Lower lobe of right lung (tissue), 2 donors: ENCODE measurements at regions not wholly inside any gene's neighbourhood (a gene's known extent, or its start where the extent isn't known, plus 50 kb on each side); places are given as distances from the start of the nearest gene placed in this dataset.
"Not testable (repeated sequence)": the region's sequence is repeated elsewhere in the genome, so short reads cannot be mapped to it uniquely, and the experiment has no call there.

Experiments used
- ATAC-seq, 2 donors: fragments of 200-7000 bp; cut with Tn5 transposase; one replicate each; pipeline ENCODE4 v1.9.1; 2020 to 2022; ENCODE audit warnings: mild to moderate bottlenecking in 2 of 2, moderate library complexity in 2 of 2
- DNase-seq: peaks from one replicate; pipeline ENCODE4 v3.0.0-alpha.2; 2020
- H3K27ac ChIP-seq: fragments of 200-600 bp; one replicate; pipeline ENCODE4 v1.8.0; 2022
- H3K27me3 ChIP-seq: fragments of 200-600 bp; one replicate; pipeline ENCODE4 v1.8.0; 2022; ENCODE audit warnings: low read depth
- H3K36me3 ChIP-seq: fragments of 200-600 bp; one replicate; pipeline ENCODE4 v1.8.0; 2022; ENCODE audit warnings: mild to moderate bottlenecking
- H3K4me1 ChIP-seq: fragments of 200-600 bp; one replicate; pipeline ENCODE4 v1.8.0; 2022
- H3K4me3 ChIP-seq: fragments of 200-600 bp; one replicate; pipeline ENCODE4 v1.8.0; 2022; ENCODE audit warnings: mild to moderate bottlenecking
- H3K9me3 ChIP-seq: fragments of 200-600 bp; one replicate; pipeline ENCODE4 v1.8.0; 2022
- intact Hi-C: fragments of 100-400 bp; cut with DNase I; formaldehyde crosslinking; loops from one replicate; pipeline ENCODE4 v1.11.0; 2022
- TF ChIP-seq, protein P1 (sequence below): fragments of 200-600 bp; IDR thresholded peaks from one replicate; pipeline ENCODE4 v1.8.0; 2022; ENCODE audit warnings: antibody characterized with exemption, mild to moderate bottlenecking
- donor health status: DM: no; HTN: yes; CAD: no; lungs with severe emphysema.

DNA sequence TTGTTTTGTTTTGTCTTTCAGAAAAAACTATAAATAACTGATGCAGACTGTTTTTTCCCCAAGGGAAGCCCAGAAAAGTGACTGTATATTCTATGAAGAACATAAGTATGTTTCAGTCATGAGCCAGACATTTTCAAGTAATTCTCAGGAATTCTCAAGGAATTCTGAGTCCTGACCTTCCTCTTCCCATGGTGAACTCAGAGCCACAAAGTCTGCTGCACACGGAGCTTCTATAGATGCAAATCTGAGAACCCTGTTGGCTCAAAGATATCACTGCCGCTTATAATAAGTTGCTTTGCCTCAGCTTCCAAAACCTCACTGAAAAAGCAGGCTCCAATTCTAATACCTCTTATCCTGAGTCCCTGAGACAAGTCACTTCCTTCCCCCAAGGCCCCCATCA lies 418.5 kb upstream of the RUNX1 start:
- TF ChIP-seq, protein P1, sequence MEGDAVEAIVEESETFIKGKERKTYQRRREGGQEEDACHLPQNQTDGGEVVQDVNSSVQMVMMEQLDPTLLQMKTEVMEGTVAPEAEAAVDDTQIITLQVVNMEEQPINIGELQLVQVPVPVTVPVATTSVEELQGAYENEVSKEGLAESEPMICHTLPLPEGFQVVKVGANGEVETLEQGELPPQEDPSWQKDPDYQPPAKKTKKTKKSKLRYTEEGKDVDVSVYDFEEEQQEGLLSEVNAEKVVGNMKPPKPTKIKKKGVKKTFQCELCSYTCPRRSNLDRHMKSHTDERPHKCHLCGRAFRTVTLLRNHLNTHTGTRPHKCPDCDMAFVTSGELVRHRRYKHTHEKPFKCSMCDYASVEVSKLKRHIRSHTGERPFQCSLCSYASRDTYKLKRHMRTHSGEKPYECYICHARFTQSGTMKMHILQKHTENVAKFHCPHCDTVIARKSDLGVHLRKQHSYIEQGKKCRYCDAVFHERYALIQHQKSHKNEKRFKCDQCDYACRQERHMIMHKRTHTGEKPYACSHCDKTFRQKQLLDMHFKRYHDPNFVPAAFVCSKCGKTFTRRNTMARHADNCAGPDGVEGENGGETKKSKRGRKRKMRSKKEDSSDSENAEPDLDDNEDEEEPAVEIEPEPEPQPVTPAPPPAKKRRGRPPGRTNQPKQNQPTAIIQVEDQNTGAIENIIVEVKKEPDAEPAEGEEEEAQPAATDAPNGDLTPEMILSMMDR, result no peak
- DNase-seq (no peak), ATAC-seq (no peak)
- Histone ChIP-seq H3K36me3 (no peaks in the 10 kb centered on the region), H3K4me3 (no peak overlapping the region), H3K9me3 (no peaks in the 10 kb centered on the region), H3K27ac (no peak overlapping the region), H3K4me1 (no peaks in the 10 kb centered on the region), H3K27me3 (no peaks in the 10 kb centered on the region)
- intact Hi-C loops, result no loop called here

DNA sequence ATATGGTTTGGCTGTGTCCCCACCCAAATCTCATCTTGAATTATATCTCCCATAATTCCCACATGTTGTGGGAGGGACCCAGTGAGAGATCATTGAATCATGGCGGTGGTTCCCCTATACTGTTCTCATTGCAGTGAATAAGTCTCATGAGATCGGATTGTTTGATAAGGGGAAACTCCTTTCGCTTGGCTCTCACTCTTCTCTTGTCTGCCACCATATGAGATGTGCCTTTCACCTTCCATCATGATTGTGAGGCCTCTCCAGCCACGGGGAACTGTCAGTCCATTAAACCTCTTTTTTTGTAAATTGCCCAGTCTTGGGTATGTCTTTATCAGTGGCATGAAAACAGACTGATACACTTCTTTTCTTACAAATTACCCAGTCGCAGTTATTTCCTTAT lies 417.6 kb upstream of the RUNX1 start:
- intact Hi-C loops, DNase-seq, ATAC-seq: not testable (repeated sequence)

DNA sequence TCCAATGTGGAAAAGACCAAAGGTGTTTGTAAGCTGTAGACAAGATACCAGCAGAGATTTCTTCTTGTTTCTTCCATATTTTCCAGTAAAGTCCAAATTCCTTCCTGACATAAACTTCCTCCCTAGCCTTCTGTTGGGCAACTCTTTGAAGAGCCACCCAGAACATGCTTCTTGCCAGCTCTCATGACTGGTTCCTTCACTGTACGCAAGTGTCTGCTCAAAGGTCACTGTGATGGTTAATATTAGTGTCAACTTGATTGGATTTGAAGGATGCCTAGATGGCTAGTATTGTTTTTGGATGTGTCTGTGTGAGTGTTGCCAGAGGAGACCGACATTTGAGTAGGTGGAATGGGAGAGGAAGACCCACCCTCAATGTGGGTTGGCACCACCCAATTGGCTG lies 416.6 kb upstream of the RUNX1 start:
- H3K4me3 ChIP-seq, result no peak overlapping the region
- ATAC-seq, result peak; percentile 59 to 65
- TF ChIP-seq, protein P1, result no peak
- peak overlapping the region; percentile 15 for H3K27ac ChIP-seq
- no peaks in the 10 kb centered on the region for H3K36me3 ChIP-seq
- DNase-seq, result no peak
- H3K9me3 ChIP-seq, result no peaks in the 10 kb centered on the region
- no peaks in the 10 kb centered on the region for H3K27me3 ChIP-seq
- intact Hi-C loops, result no loop called here
- peaks cover 6% of the 10 kb centered on the region for H3K4me1 ChIP-seq

More for the DNA sequence above, 417.6 kb upstream of the RUNX1 start:
- H3K4me3 ChIP-seq, H3K27me3 ChIP-seq, H3K4me1 ChIP-seq, H3K9me3 ChIP-seq, H3K27ac ChIP-seq, H3K36me3 ChIP-seq: not testable (repeated sequence)

DNA sequence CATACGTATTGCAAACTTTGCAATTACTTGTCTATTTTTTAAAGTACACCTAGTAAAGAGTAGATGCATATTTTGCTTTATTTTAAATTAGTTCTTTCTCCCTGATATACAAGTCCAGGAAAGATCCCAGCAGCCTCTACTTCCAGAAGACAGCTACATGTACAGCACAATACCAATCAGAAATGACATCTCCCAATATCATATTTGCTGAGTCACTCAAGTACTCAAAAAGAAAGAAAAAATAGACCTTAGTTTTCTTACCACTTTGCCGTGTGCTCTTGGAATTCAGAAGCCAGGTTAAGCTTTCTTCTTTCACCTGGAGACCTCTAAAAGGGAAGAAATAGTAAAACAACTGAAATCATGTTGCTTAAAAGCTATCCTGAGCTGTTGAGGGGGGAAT lies 412.6 kb upstream of the RUNX1 start:
- ATAC-seq, result no peak
- no peaks in the 10 kb centered on the region for H3K27me3 ChIP-seq

DNA sequence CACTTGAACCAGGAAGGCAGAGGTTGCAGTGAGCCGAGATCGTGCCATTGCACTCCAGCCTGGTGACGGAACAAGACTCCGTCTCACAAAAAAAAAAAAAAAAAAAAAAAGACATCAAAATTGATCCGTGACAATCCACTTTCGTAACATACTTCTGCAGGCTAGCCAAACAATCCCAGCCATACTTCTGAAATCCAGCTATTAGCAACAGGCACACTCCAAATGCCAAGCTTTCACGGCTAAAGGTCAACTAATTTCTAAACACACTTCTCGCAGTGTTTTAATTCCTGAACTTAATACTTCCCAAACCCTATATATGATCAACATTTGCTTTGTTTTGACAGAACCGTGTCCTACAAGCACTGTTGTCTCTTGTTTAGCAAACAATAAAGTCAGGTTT lies 411.3 kb upstream of the RUNX1 start:
- ATAC-seq (no peak), DNase-seq (no peak)
- no peaks in the 10 kb centered on the region for H3K9me3 ChIP-seq
- no peaks in the 10 kb centered on the region for H3K36me3 ChIP-seq
- H3K27ac ChIP-seq, result no peak overlapping the region
- no peaks in the 10 kb centered on the region for H3K27me3 ChIP-seq
- TF ChIP-seq, protein P1, result no peak
- no peak overlapping the region for H3K4me3 ChIP-seq
- intact Hi-C loops, result no loop called here
- H3K4me1 ChIP-seq, result peaks cover 6% of the 10 kb centered on the region

More for the DNA sequence above, 412.6 kb upstream of the RUNX1 start:
- TF ChIP-seq, protein P1, result no peak
- no peak for DNase-seq
- Histone ChIP-seq H3K4me3 (no peak overlapping the region), H3K36me3 (no peaks in the 10 kb centered on the region), H3K4me1 (peaks cover 6% of the 10 kb centered on the region), H3K9me3 (no peaks in the 10 kb centered on the region), H3K27ac (no peak overlapping the region)
- intact Hi-C loops, result no loop called here

DNA sequence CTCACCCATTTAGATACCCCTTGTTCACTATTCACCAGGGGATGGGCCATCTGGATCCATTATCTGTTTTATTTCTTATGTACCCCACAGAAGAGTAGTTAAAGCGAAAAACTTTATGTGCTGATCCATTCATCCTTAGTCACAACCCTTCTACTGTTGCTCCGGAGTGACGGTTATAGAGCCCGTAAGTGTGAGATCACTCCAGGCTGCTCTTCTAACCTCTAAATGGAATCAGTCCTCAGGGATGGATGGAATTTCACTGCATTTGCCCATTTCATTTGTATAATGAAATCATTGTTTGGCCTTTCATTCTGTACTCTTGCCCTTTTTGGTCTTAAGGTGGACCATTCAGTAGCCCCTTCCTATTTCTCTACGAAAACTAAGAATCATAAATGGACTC lies 409.3 kb upstream of the RUNX1 start:
- TF ChIP-seq, protein P1, result no peak
- ATAC-seq (no peak), DNase-seq (no peak)
- Histone ChIP-seq H3K27ac (no peak overlapping the region), H3K9me3 (no peaks in the 10 kb centered on the region), H3K4me3 (no peak overlapping the region), H3K36me3 (no peaks in the 10 kb centered on the region), H3K4me1 (peaks cover 6% of the 10 kb centered on the region), H3K27me3 (no peaks in the 10 kb centered on the region)
- intact Hi-C loops, result no loop called here
